GM12878 (cell line): ENCODE measurements at regions not wholly inside any gene's neighbourhood (a gene's known extent, or its start where the extent isn't known, plus 50 kb on each side); places are given as distances from the start of the nearest gene placed in this dataset.

Experiments
- ATAC-seq: fragments of 200-7000 bp; cut with Tn5 transposase; 3 replicates; pipeline ENCODE4 v1.9.1; 2020; ENCODE audit warnings: mild to moderate bottlenecking, moderate library complexity
- BruUV-seq: library from RNA; stranded (reverse); fragments of 400-500 nt; replicated peaks from 2 replicates; lab custom pipeline; 2021; lab: Mats Ljungman, UMichigan
- CTCF ChIA-PET: fragments of 300-600 bp; sonication (Branson Sonifier 250); formaldehyde crosslinking; extraction: SDS; loops from one replicate; lab custom pipeline; 2021; ENCODE audit warnings: inconsistent platforms; lab: Yijun Ruan, JAX
- POLR2A ChIA-PET: fragments of 350-600 bp; formaldehyde crosslinking; extraction: SDS; loops from one replicate; lab custom pipeline; 2021; ENCODE audit warnings: inconsistent platforms; lab: Charles Lee
- RAD21 ChIA-PET: fragments of 300-600 bp; sonication (Branson Sonifier 250); formaldehyde crosslinking; loops from one replicate; lab custom pipeline; 2023; ENCODE audit warnings: antibody characterized with exemption; ENCODE audit not compliant: unreplicated experiment; lab: Charles Lee
- SMC1A ChIA-PET: fragments of 300-600 bp; sonication (Branson Sonifier 250); formaldehyde crosslinking; loops from one replicate; lab custom pipeline; 2023; ENCODE audit not compliant: unreplicated experiment, uncharacterized antibody; lab: Charles Lee
- DNase-seq: peaks from one replicate; pipeline ENCODE4 v3.0.0-alpha.2; 2011; ENCODE audit warnings: low read depth, low spot score
- FAIRE-seq: peaks from 3 replicates; lab custom pipeline; 2011; peaks lifted over from hg19 to GRCh38; lab: Jason Lieb, UNC
- H2AFZ ChIP-seq: 2 replicates; pipeline ENCODE4 v1.6.0; 2011; ENCODE audit warnings: low read depth, low read length, control low read depth; ENCODE audit not compliant: control insufficient read depth
- H3K27ac ChIP-seq: 2 replicates; pipeline ENCODE4 v1.5.1; 2011; ENCODE audit warnings: control low read depth; ENCODE audit not compliant: control insufficient read depth, insufficient read depth
- H3K27me3 ChIP-seq, 2 experiments: replicated peaks in 1 of 2; 2 replicates each; pipeline versions ENCODE4 v1.6.0 to v1.6.1; 2011; ENCODE audit warnings: low read length in 1 of 2; ENCODE audit not compliant: control insufficient read depth in 2 of 2, insufficient read depth in 2 of 2
- H3K36me3 ChIP-seq, 2 experiments: 2 replicates each; pipeline ENCODE4 v1.5.1; 2011; ENCODE audit warnings: low read length in 1 of 2; ENCODE audit not compliant: control insufficient read depth in 2 of 2, insufficient read depth in 2 of 2
- H3K4me1 ChIP-seq: 2 replicates; pipeline ENCODE4 v1.6.1; 2011; ENCODE audit warnings: mild to moderate bottlenecking, low read length, moderate library complexity, mixed read lengths; ENCODE audit not compliant: control insufficient read depth, insufficient read depth
- H3K4me2 ChIP-seq: 2 replicates; pipeline ENCODE4 v1.6.0; 2011; ENCODE audit warnings: control low read depth; ENCODE audit not compliant: control insufficient read depth, insufficient read depth
- H3K4me3 ChIP-seq: fragments of 200-600 bp; sonication (generic); 2 replicates; pipeline ENCODE4 v1.5.1; 2016
- H3K79me2 ChIP-seq: 2 replicates; pipeline ENCODE4 v1.6.0; 2011; ENCODE audit warnings: low read length; ENCODE audit not compliant: control insufficient read depth, insufficient read depth
- H3K9ac ChIP-seq: 2 replicates; pipeline ENCODE4 v1.8.0; 2011; ENCODE audit warnings: low read length, control low read depth, mixed read lengths; ENCODE audit not compliant: control insufficient read depth, insufficient read depth
- H3K9me3 ChIP-seq: replicated peaks from 3 replicates; pipeline ENCODE4 v1.5.1; 2011; ENCODE audit warnings: mild to moderate bottlenecking, low read length; ENCODE audit not compliant: control insufficient read depth, insufficient read depth
- H4K20me1 ChIP-seq: 2 replicates; pipeline ENCODE4 v1.6.0; 2011; ENCODE audit not compliant: control insufficient read depth, insufficient read depth
- BACH1 ChIP-seq: fragments of 450-650 bp; IDR thresholded peaks from 2 replicates; pipeline ENCODE4 v1.6.1; 2017; ENCODE audit warnings: mild to moderate bottlenecking, borderline replicate concordance
- BMI1 ChIP-seq: fragments of 450-650 bp; IDR thresholded peaks from 2 replicates; pipeline ENCODE4 v1.6.1; 2016; ENCODE audit warnings: mild to moderate bottlenecking, moderate library complexity, borderline replicate concordance
- EZH2 ChIP-seq: IDR thresholded peaks from 2 replicates; pipeline ENCODE4 v1.6.1; 2012; ENCODE audit warnings: low read depth, mild to moderate bottlenecking, control low read depth, inconsistent platforms, low read length, borderline replicate concordance; ENCODE audit not compliant: control insufficient read depth
- IRF5 ChIP-seq: fragments of 450-650 bp; IDR thresholded peaks from 2 replicates; pipeline ENCODE4 v1.6.1; 2017; ENCODE audit warnings: borderline replicate concordance
- MTA2 ChIP-seq: fragments of 450-650 bp; IDR thresholded peaks from 2 replicates; pipeline ENCODE4 v1.6.1; 2016; ENCODE audit warnings: low read depth, mild to moderate bottlenecking, moderate library complexity
- MYB ChIP-seq: fragments of 150-350 bp; IDR thresholded peaks from 2 replicates; pipeline ENCODE4 v1.6.1; 2014; ENCODE audit warnings: mild to moderate bottlenecking, low read depth, low read length, borderline replicate concordance
- NBN ChIP-seq: fragments of 450-650 bp; IDR thresholded peaks from 2 replicates; pipeline ENCODE4 v1.6.1; 2016
- NFXL1 ChIP-seq: fragments of 450-650 bp; IDR thresholded peaks from 2 replicates; pipeline ENCODE4 v1.6.1; 2017; ENCODE audit warnings: antibody characterized with exemption, mild to moderate bottlenecking, borderline replicate concordance
- RCOR1 ChIP-seq: conservative IDR thresholded peaks from 2 replicates; pipeline ENCODE4 v1.6.1; 2012; ENCODE audit warnings: low read depth, low read length, improper control_type of control experiment
- RELA ChIP-seq: fragments of 450-650 bp; IDR thresholded peaks from 2 replicates; pipeline ENCODE4 v1.8.0; 2014; ENCODE audit warnings: borderline replicate concordance; ENCODE audit not compliant: partially characterized antibody
- SIX5 ChIP-seq: IDR thresholded peaks from 2 replicates; pipeline ENCODE4 v1.6.1; 2011; ENCODE audit warnings: mild to moderate bottlenecking, low read depth, low read length, moderate library complexity; ENCODE audit not compliant: severe bottlenecking
- SMAD5 ChIP-seq: IDR thresholded peaks from 2 replicates; pipeline ENCODE4 v1.6.1; 2016; ENCODE audit warnings: antibody characterized with exemption, low read depth
- ZNF207 ChIP-seq: fragments of 450-650 bp; IDR thresholded peaks from 2 replicates; pipeline ENCODE4 v1.6.1; 2014; ENCODE audit warnings: antibody characterized with exemption, mild to moderate bottlenecking, borderline replicate concordance
- ZNF217 ChIP-seq: fragments of 450-650 bp; IDR thresholded peaks from 2 replicates; pipeline ENCODE4 v1.6.1; 2017; ENCODE audit warnings: antibody characterized with exemption, mild to moderate bottlenecking
- ZNF24 ChIP-seq: fragments of 450-650 bp; IDR thresholded peaks from 2 replicates; pipeline ENCODE4 v1.6.1; 2017; ENCODE audit warnings: antibody characterized with exemption, mild to moderate bottlenecking
- WGBS: methylation state at CpG from one replicate; pipeline ENCODE4 v1.1.6; 2016; ENCODE audit warnings: low lambda C conversion rate; ENCODE audit not compliant: insufficient replicate concordance, insufficient coverage; ENCODE audit errors: missing lambda C conversion rate; 5-methylcytosine and 5-hydroxymethylcytosine counted together
- in situ Hi-C: fragments of 300-500 bp; cut with MboI; formaldehyde crosslinking; loops from 9 replicates; pipeline ENCODE4 v1.14.3; 2018; ENCODE audit warnings: mixed read lengths
- intact Hi-C: fragments of 100-400 bp; cut with micrococcal nuclease; formaldehyde crosslinking; loops from one replicate; pipeline ENCODE4 v1.14.2; 2022; ENCODE audit not compliant: unreplicated experiment
- TF ChIP-seq, protein P1 (sequence below): fragments of 450-650 bp; formaldehyde crosslinking; IDR thresholded peaks from 2 replicates; pipeline ENCODE4 v1.4.0; 2020; ENCODE audit warnings: mild to moderate bottlenecking, moderate library complexity

- intact Hi-C loops (no loop called here), in situ Hi-C loops (no loop called here)
- RAD21 ChIA-PET: no interaction called here
- SMC1A ChIA-PET: no interaction called here
- H3K4me1 ChIP-seq: no peaks in the 10 kb centered on the region
- CTCF ChIA-PET: no interaction called here
- POLR2A ChIA-PET: no interaction called here
- no peak overlapping the region for H3K27ac ChIP-seq
- H3K36me3 ChIP-seq: no peaks in the 10 kb centered on the region
- no peaks in the 10 kb centered on the region for H3K27me3 ChIP-seq
- H3K9me3 ChIP-seq: no peaks in the 10 kb centered on the region
- H3K79me2 ChIP-seq: no peaks in the 10 kb centered on the region
- no peak overlapping the region for H3K4me2 ChIP-seq
- FAIRE-seq: no peak
- TF ChIP-seq SMAD5: no peak
- TF ChIP-seq, protein P1, sequence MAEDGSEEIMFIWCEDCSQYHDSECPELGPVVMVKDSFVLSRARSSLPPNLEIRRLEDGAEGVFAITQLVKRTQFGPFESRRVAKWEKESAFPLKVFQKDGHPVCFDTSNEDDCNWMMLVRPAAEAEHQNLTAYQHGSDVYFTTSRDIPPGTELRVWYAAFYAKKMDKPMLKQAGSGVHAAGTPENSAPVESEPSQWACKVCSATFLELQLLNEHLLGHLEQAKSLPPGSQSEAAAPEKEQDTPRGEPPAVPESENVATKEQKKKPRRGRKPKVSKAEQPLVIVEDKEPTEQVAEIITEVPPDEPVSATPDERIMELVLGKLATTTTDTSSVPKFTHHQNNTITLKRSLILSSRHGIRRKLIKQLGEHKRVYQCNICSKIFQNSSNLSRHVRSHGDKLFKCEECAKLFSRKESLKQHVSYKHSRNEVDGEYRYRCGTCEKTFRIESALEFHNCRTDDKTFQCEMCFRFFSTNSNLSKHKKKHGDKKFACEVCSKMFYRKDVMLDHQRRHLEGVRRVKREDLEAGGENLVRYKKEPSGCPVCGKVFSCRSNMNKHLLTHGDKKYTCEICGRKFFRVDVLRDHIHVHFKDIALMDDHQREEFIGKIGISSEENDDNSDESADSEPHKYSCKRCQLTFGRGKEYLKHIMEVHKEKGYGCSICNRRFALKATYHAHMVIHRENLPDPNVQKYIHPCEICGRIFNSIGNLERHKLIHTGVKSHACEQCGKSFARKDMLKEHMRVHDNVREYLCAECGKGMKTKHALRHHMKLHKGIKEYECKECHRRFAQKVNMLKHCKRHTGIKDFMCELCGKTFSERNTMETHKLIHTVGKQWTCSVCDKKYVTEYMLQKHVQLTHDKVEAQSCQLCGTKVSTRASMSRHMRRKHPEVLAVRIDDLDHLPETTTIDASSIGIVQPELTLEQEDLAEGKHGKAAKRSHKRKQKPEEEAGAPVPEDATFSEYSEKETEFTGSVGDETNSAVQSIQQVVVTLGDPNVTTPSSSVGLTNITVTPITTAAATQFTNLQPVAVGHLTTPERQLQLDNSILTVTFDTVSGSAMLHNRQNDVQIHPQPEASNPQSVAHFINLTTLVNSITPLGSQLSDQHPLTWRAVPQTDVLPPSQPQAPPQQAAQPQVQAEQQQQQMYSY (CRISPR knock-in tag): no peak
- no peak for TF ChIP-seq RELA
- TF ChIP-seq RCOR1: no peak
- no peak for TF ChIP-seq BMI1
- no peak for TF ChIP-seq MYB
- no peak for TF ChIP-seq ZNF207
- TF ChIP-seq BACH1: no peak
- TF ChIP-seq SIX5: no peak
- TF ChIP-seq IRF5: no peak
- no peak for TF ChIP-seq MTA2
- TF ChIP-seq NBN: no peak
- no peak for TF ChIP-seq ZNF217
- no peak for TF ChIP-seq EZH2
- no peak for TF ChIP-seq ZNF24
- no peak for TF ChIP-seq NFXL1
- no peak overlapping the region for H3K9ac ChIP-seq
- DNase-seq: no peak
- no peak overlapping the region for H3K4me3 ChIP-seq
- no peak overlapping the region for H2AFZ ChIP-seq
- 34% methylated on average over 4 of the region's 4 CpGs for whole genome bisulfite sequencing
- no peak for ATAC-seq
- no peaks in the 10 kb centered on the region for H4K20me1 ChIP-seq
- BruUV-seq: no TSS peak
Observed at GRCh38 chr10:83492004-83492403, 647.3 kb upstream of the GHITM start.
